Esophagus (tissue), 2 donors: ENCODE measurements at regions not wholly inside any gene's neighbourhood (a gene's known extent, or its start where the extent isn't known, plus 50 kb on each side); places are given as distances from the start of the nearest gene placed in this dataset.

ENCODE experiments used
- H3K27ac ChIP-seq, 2 donors: one replicate each; pipeline ENCODE4 v1.5.1; 2013; ENCODE audit warnings: low read depth in 2 of 2, mild to moderate bottlenecking in 2 of 2, inconsistent platforms in 1 of 2, low read length in 1 of 2, moderate library complexity in 1 of 2
- H3K27me3 ChIP-seq, 2 donors: one replicate each; pipeline ENCODE4 v1.6.1; 2013; ENCODE audit warnings: low read length in 2 of 2, control low read depth in 1 of 2, mild to moderate bottlenecking in 1 of 2; ENCODE audit not compliant: insufficient read depth in 2 of 2, control insufficient read depth in 1 of 2
- H3K36me3 ChIP-seq, 2 donors: one replicate each; pipeline ENCODE4 v1.6.1; 2013; ENCODE audit warnings: low read length in 1 of 2; ENCODE audit not compliant: control insufficient read depth in 2 of 2, insufficient read depth in 2 of 2
- H3K4me1 ChIP-seq, 2 donors: one replicate each; pipeline ENCODE4 v1.6.1; 2013; ENCODE audit warnings: low read length in 1 of 2; ENCODE audit not compliant: control insufficient read depth in 2 of 2, insufficient read depth in 2 of 2
- H3K4me3 ChIP-seq, 2 donors: one replicate each; pipeline ENCODE4 v1.5.1; 2013; ENCODE audit warnings: low read length in 2 of 2, mild to moderate bottlenecking in 2 of 2, low read depth in 1 of 2, moderate library complexity in 1 of 2
- H3K9me3 ChIP-seq, 2 donors: one replicate each; pipeline ENCODE4 v1.6.1; 2013; ENCODE audit warnings: mild to moderate bottlenecking in 2 of 2, low read depth in 1 of 2, low read length in 1 of 2, moderate library complexity in 1 of 2; ENCODE audit not compliant: control insufficient read depth in 2 of 2, insufficient read depth in 1 of 2
- WGBS, 2 donors: extraction: QIAGEN DNeasy Blood & Tissue Kit; methylation state at CpG; one replicate each; pipeline ENCODE4 v1.1.7; 2013; 5-methylcytosine and 5-hydroxymethylcytosine counted together
- donor health status: healthy with polysubstance abuse.
- donor health status: Bipolar disorder and iron deficiency.

GRCh38 chr22:48287031-48287430 lies 1524.6 kb downstream of the TBC1D22A start:
- Histone ChIP-seq H3K27me3 (no peaks in the 10 kb centered on the region), H3K4me1 (no peaks in the 10 kb centered on the region), H3K36me3 (no peaks in the 10 kb centered on the region), H3K4me3 (no peak overlapping the region), H3K9me3 (peaks cover 0 to 2% of the 10 kb centered on the region in 2 donors), H3K27ac (no peak overlapping the region)
- WGBS, 2 donors = 49 to 61% methylated on average over 5 of the region's 5 CpGs

- 90% methylated on average over 4 of the region's 4 CpGs for WGBS, 2 donors
- Histone ChIP-seq H3K36me3 (no peaks in the 10 kb centered on the region), H3K27me3 (no peaks in the 10 kb centered on the region), H3K4me3 (no peak overlapping the region), H3K4me1 (no peaks in the 10 kb centered on the region), H3K27ac (no peak overlapping the region), H3K9me3 (peaks cover 0 to 2% of the 10 kb centered on the region in 2 donors)
These were observed 1522.2 kb downstream of the TBC1D22A start for GRCh38 chr22:48284671-48285070.

- Histone ChIP-seq H3K9me3 (no peaks in the 10 kb centered on the region), H3K36me3 (no peaks in the 10 kb centered on the region), H3K4me1 (no peaks in the 10 kb centered on the region), H3K4me3 (no peak overlapping the region), H3K27me3 (no peaks in the 10 kb centered on the region), H3K27ac (no peak overlapping the region)
- WGBS, 2 donors = 85 to 94% methylated on average over 2 of the region's 2 CpGs
These were observed 1520.4 kb downstream of the TBC1D22A start for GRCh38 chr22:48282804-48283203.

GRCh38 chr22:48279461-48279756 lies 1517.0 kb downstream of the TBC1D22A start:
- Histone ChIP-seq H3K9me3 (no peaks in the 10 kb centered on the region), H3K4me3 (no peak overlapping the region), H3K36me3 (no peaks in the 10 kb centered on the region), H3K4me1 (no peaks in the 10 kb centered on the region), H3K27me3 (no peaks in the 10 kb centered on the region), H3K27ac (no peak overlapping the region)
- 50 to 67% methylated on average over 6 of the region's 6 CpGs for WGBS, 2 donors

- Histone ChIP-seq H3K4me1 (no peaks in the 10 kb centered on the region), H3K9me3 (no peaks in the 10 kb centered on the region), H3K27ac (no peak overlapping the region), H3K4me3 (no peak overlapping the region), H3K27me3 (no peaks in the 10 kb centered on the region), H3K36me3 (no peaks in the 10 kb centered on the region)
- 50 to 53% methylated on average over 19 of the region's 19 CpGs for WGBS, 2 donors
These were observed 1516.4 kb downstream of the TBC1D22A start for GRCh38 chr22:48278620-48279460.

- H3K4me3 ChIP-seq = no peak overlapping the region
- no peaks in the 10 kb centered on the region for H3K4me1 ChIP-seq
- WGBS, 2 donors = 36 to 47% methylated on average over 19 of the region's 19 CpGs
These were observed 1515.6 kb downstream of the TBC1D22A start for GRCh38 chr22:48277868-48278581.

GRCh38 chr22:48276994-48277867 lies 1514.8 kb downstream of the TBC1D22A start:
- no peaks in the 10 kb centered on the region for H3K36me3 ChIP-seq
- H3K27me3 ChIP-seq = no peaks in the 10 kb centered on the region
- WGBS, 2 donors = 57 to 66% methylated on average over 20 of the region's 20 CpGs
- no peak overlapping the region for H3K4me3 ChIP-seq
- H3K27ac ChIP-seq = no peak overlapping the region
- no peaks in the 10 kb centered on the region for H3K9me3 ChIP-seq
- no peaks in the 10 kb centered on the region for H3K4me1 ChIP-seq

More at GRCh38 chr22:48277868-48278581, 1515.6 kb downstream of the TBC1D22A start:
- no peak overlapping the region for H3K27ac ChIP-seq
- H3K36me3 ChIP-seq = no peaks in the 10 kb centered on the region
- H3K27me3 ChIP-seq = no peaks in the 10 kb centered on the region
- no peaks in the 10 kb centered on the region for H3K9me3 ChIP-seq

GRCh38 chr22:48275412-48275811 lies 1513.0 kb downstream of the TBC1D22A start:
- 90 to 92% methylated on average over 10 of the region's 10 CpGs for WGBS, 2 donors
- H3K9me3 ChIP-seq = peaks cover 0 to 1% of the 10 kb centered on the region in 2 donors

GRCh38 chr22:48270731-48271130 lies 1508.3 kb downstream of the TBC1D22A start:
- Histone ChIP-seq H3K27ac (no peak overlapping the region), H3K9me3 (peaks cover 0 to 1% of the 10 kb centered on the region in 2 donors), H3K4me1 (no peaks in the 10 kb centered on the region), H3K4me3 (no peak overlapping the region), H3K36me3 (no peaks in the 10 kb centered on the region), H3K27me3 (no peaks in the 10 kb centered on the region)
- WGBS, 2 donors = 65 to 67% methylated on average over 6 of the region's 6 CpGs

More at GRCh38 chr22:48275412-48275811, 1513.0 kb downstream of the TBC1D22A start:
- Histone ChIP-seq H3K27me3 (no peaks in the 10 kb centered on the region), H3K4me1 (no peaks in the 10 kb centered on the region), H3K27ac (no peak overlapping the region), H3K36me3 (no peaks in the 10 kb centered on the region), H3K4me3 (no peak overlapping the region)
